ENCODE measurements at regions not wholly inside any gene's neighbourhood (a gene's known extent, or its start where the extent isn't known, plus 50 kb on each side); places are given as distances from the start of the nearest gene placed in this dataset.

GRCh38 chr1:29658688-29659087 is 422.4 kb downstream of the PTPRU start:
- BruUV-seq (replicated peaks) = no TSS peak
- H3K79me2 ChIP-seq (ENCODE audit: insufficient read depth, low read length) = no peaks in the 10 kb centered on the region
- H3K27ac ChIP-seq (ENCODE audit: extremely low read length, insufficient read depth, low read length) = no peak overlapping the region
- H3K4me3 ChIP-seq (replicated peaks in 1 of 3; ENCODE audit: insufficient read depth in 1 of 3, low read depth in 2 of 3, low read length in 3 of 3) = no peak overlapping the region
- no peaks in the 10 kb centered on the region for H3K36me3 ChIP-seq (replicated peaks in 1 of 2; ENCODE audit: control insufficient read depth in 1 of 2, insufficient read depth in 2 of 2, low read length in 2 of 2)
- no peak overlapping the region for H3K4me2 ChIP-seq (ENCODE audit: low read depth, low read length)
- H3K27me3 ChIP-seq (ENCODE audit: control insufficient read depth in 1 of 2, insufficient read depth in 2 of 2, low read length in 2 of 2) = no peaks in the 10 kb centered on the region
- no peak overlapping the region for H2AFZ ChIP-seq (ENCODE audit: low read length)
- ChIA-PET POLR2A (no interaction called here), CTCF (ENCODE audit: low intra/inter-chr PET ratio, low total read pairs) (no interaction called here)
- FAIRE-seq = no peak
- no peaks in the 10 kb centered on the region for H4K20me1 ChIP-seq (ENCODE audit: insufficient read depth, low read length)
- DNase-seq (ENCODE audit: low spot score) = no peak
- intact Hi-C loops (cut with micrococcal nuclease; ENCODE audit: unreplicated experiment) = no loop called here
- no peaks in the 10 kb centered on the region for H3K4me1 ChIP-seq (ENCODE audit: insufficient read depth, low read length)
- H3K9ac ChIP-seq (ENCODE audit: insufficient read depth, low read depth, low read length) = no peak overlapping the region
- peaks cover 5% of the 10 kb centered on the region; the same call in 1 of the 2 replicates for H3K9me3 ChIP-seq (ENCODE audit: low read length)
- no peak for ATAC-seq
- in situ Hi-C loops (cut with HindIII; ENCODE audit: extremely low pct_ligation_motif_present, low pct_unique_long_range_greater_than_20kb) = no loop called here
- 0% methylated on average over 1 of the region's 1 CpG for WGBS (ENCODE audit: low lambda C conversion rate)
- TF ChIP-seq RERE (CRISPR knock-in tag; IDR thresholded peaks at IDR 0.05; ENCODE audit: low read depth) = no peak
- TF ChIP-seq IRX3 (CRISPR knock-in tag; IDR thresholded peaks at IDR 0.05; ENCODE audit: borderline replicate concordance, low read depth) = no peak
- TF ChIP-seq HMG20B (CRISPR knock-in tag; conservative IDR thresholded peaks at IDR 0.05) = no peak
- TF ChIP-seq FOXC1 (CRISPR knock-in tag; IDR thresholded peaks at IDR 0.05; ENCODE audit: borderline replicate concordance) = no peak
- no peak for TF ChIP-seq ZNF263 (CRISPR knock-in tag; IDR thresholded peaks at IDR 0.05)
